ENCODE measurements at regions not wholly inside any gene's neighbourhood (a gene's known extent, or its start where the extent isn't known, plus 50 kb on each side); places are given as distances from the start of the nearest gene placed in this dataset.

- TF ChIP-seq YY1 (IDR thresholded peaks at IDR 0.05; ENCODE audit: insufficient read depth, insufficient read length) (no peak), ZNF274 (IDR thresholded peaks at IDR 0.05; ENCODE audit: low read depth, low read length) (no peak)
Measured at GRCh38 chr11:109519253-109519652, 97.3 kb downstream of the C11orf87 start.

Measured in NT2/D1 (cell line).